NB4 (cell line): ENCODE measurements at regions not wholly inside any gene's neighbourhood (a gene's known extent, or its start where the extent isn't known, plus 50 kb on each side); places are given as distances from the start of the nearest gene placed in this dataset.

Experiments
- CTCF ChIP-seq: IDR thresholded peaks from one replicate; pipeline ENCODE4 v1.5.1; 2012; ENCODE audit warnings: low read depth, low read length
- MYC ChIP-seq: IDR thresholded peaks from 2 replicates; pipeline ENCODE4 v1.6.1; 2011; ENCODE audit warnings: low read depth, low read length
- POLR2A ChIP-seq: IDR thresholded peaks from 2 replicates; pipeline ENCODE4 v1.6.1; 2011; ENCODE audit warnings: mild to moderate bottlenecking; ENCODE audit not compliant: insufficient read length; ENCODE audit errors: extremely low read depth
- TF ChIP-seq, protein P1 (sequence below): IDR thresholded peaks from 2 replicates; pipeline ENCODE4 v1.6.1; 2011; ENCODE audit warnings: low read depth, low read length

DNA sequence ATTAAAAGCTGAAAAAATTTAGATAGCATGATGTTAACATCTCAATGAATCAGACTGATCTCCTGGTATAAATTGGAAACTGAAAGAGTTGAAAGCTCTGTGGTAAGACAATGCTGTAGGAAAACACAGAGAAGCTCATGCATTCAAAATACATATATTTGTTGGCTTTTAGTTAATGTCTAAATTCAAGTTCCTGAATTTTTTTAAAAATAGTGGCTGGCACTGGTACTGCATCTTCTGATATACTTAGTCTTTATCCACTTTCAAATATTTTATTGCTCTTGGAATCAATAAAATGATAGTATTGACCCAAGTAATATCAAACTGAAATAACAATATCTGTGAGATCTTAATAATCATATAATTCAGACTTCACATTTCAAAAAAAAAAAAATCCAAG is 151.4 kb upstream of the FIGN start:
- TF ChIP-seq POLR2A (no peak), CTCF (no peak), MYC (no peak)
- TF ChIP-seq, protein P1, sequence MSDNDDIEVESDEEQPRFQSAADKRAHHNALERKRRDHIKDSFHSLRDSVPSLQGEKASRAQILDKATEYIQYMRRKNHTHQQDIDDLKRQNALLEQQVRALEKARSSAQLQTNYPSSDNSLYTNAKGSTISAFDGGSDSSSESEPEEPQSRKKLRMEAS, result no peak
